Kidney tubule cell (primary cell): ENCODE measurements at regions not wholly inside any gene's neighbourhood (a gene's known extent, or its start where the extent isn't known, plus 50 kb on each side); places are given as distances from the start of the nearest gene placed in this dataset.

Experiments used
- DNase-seq: peaks from one replicate; pipeline ENCODE4 v3.0.0-alpha.2; 2018; ENCODE audit warnings: low spot score

GRCh38 chr7:145645135-145645515 lies 471.5 kb upstream of the CNTNAP2 start:
- DNase-seq = no peak

GRCh38 chr7:145644426-145645134 lies 472.0 kb upstream of the CNTNAP2 start:
- no peak for DNase-seq

- DNase-seq = no peak
Observed at GRCh38 chr7:145643981-145644380, 472.6 kb upstream of the CNTNAP2 start.

- no peak for DNase-seq
Observed at GRCh38 chr7:145633513-145633912, 483.1 kb upstream of the CNTNAP2 start.

- no peak for DNase-seq
Observed at GRCh38 chr7:145624618-145625017, 492.0 kb upstream of the CNTNAP2 start.

GRCh38 chr7:145605963-145606362 lies 510.6 kb upstream of the CNTNAP2 start:
- no peak for DNase-seq

- DNase-seq = no peak
Observed at GRCh38 chr7:145599376-145599775, 517.2 kb upstream of the CNTNAP2 start.

- DNase-seq = no peak
Observed at GRCh38 chr7:145584401-145584800, 532.2 kb upstream of the CNTNAP2 start.

- DNase-seq = no peak
Observed at GRCh38 chr7:145582742-145583303, 533.8 kb upstream of the CNTNAP2 start.

- DNase-seq = no peak
Observed at GRCh38 chr7:145557805-145558204, 558.8 kb upstream of the CNTNAP2 start.

GRCh38 chr7:145543242-145543641 lies 573.4 kb upstream of the CNTNAP2 start:
- DNase-seq = no peak

GRCh38 chr7:145539910-145540309 lies 576.7 kb upstream of the CNTNAP2 start:
- no peak for DNase-seq

- DNase-seq = peak; percentile 36
Observed at GRCh38 chr7:145534301-145534700, 582.3 kb upstream of the CNTNAP2 start.

- no peak for DNase-seq
Observed at GRCh38 chr7:145520284-145520683, 596.3 kb upstream of the CNTNAP2 start.

GRCh38 chr7:145511004-145511403 lies 605.6 kb upstream of the CNTNAP2 start:
- DNase-seq = no peak

- DNase-seq = no peak
Observed at GRCh38 chr7:145497911-145498525, 618.6 kb upstream of the CNTNAP2 start.

- no peak for DNase-seq
Observed at GRCh38 chr7:145490356-145490755, 626.2 kb upstream of the CNTNAP2 start.

- no peak for DNase-seq
Observed at GRCh38 chr7:145489609-145490008, 627.0 kb upstream of the CNTNAP2 start.

- DNase-seq = no peak
Observed at GRCh38 chr7:145488816-145489215, 627.8 kb upstream of the CNTNAP2 start.

- no peak for DNase-seq
Observed at GRCh38 chr7:145481985-145482384, 634.6 kb upstream of the CNTNAP2 start.

GRCh38 chr7:145478541-145478940 lies 638.1 kb upstream of the CNTNAP2 start:
- no peak for DNase-seq

GRCh38 chr7:145474009-145474686 lies 638.3 kb upstream of the TPK1 start:
- no peak for DNase-seq

GRCh38 chr7:145471883-145472282 lies 636.0 kb upstream of the TPK1 start:
- no peak for DNase-seq
